BLaER1 (cell line): ENCODE measurements at regions not wholly inside any gene's neighbourhood (a gene's known extent, or its start where the extent isn't known, plus 50 kb on each side); places are given as distances from the start of the nearest gene placed in this dataset.

Experiments used
- H3K27ac ChIP-seq: shearing (Covaris generic); formaldehyde crosslinking; 2 replicates; pipeline ENCODE4 v1.8.1; 2022
- H3K27me3 ChIP-seq: shearing (Covaris generic); formaldehyde crosslinking; 2 replicates; pipeline ENCODE4 v1.8.1; 2022
- H3K36me3 ChIP-seq: shearing (Covaris generic); formaldehyde crosslinking; 2 replicates; pipeline ENCODE4 v1.8.1; 2022
- H3K4me1 ChIP-seq: shearing (Covaris generic); formaldehyde crosslinking; 2 replicates; pipeline ENCODE4 v1.8.1; 2022
- H3K4me2 ChIP-seq: shearing (Covaris generic); formaldehyde crosslinking; 2 replicates; pipeline ENCODE4 v1.8.1; 2022
- H3K4me3 ChIP-seq: shearing (Covaris generic); formaldehyde crosslinking; 2 replicates; pipeline ENCODE4 v1.8.1; 2022
- H3K9ac ChIP-seq: shearing (Covaris generic); formaldehyde crosslinking; 2 replicates; pipeline ENCODE4 v1.8.1; 2022
- H3K9me3 ChIP-seq: shearing (Covaris generic); formaldehyde crosslinking; 2 replicates; pipeline ENCODE4 v1.8.1; 2022
- H4K20me1 ChIP-seq: shearing (Covaris generic); formaldehyde crosslinking; 2 replicates; pipeline ENCODE4 v1.8.1; 2022
- Cebpa-rat ChIP-seq: shearing (Covaris generic); IDR thresholded peaks from 2 replicates; pipeline ENCODE4 v1.8.1; 2022

GRCh38 chr1:2909797-2910196, 108.3 kb upstream of the TTC34 start:
- no peaks in the 10 kb centered on the region for H3K4me1 ChIP-seq
- H3K4me3 ChIP-seq: no peak overlapping the region
- H4K20me1 ChIP-seq: peaks cover 6% of the 10 kb centered on the region; the same call in 1 of the 2 replicates
- H3K27ac ChIP-seq: no peak overlapping the region
- H3K27me3 ChIP-seq: peaks cover 13% of the 10 kb centered on the region; the same call in 1 of the 2 replicates
- no peaks in the 10 kb centered on the region for H3K9me3 ChIP-seq
- no peak for TF ChIP-seq Cebpa-rat
- H3K9ac ChIP-seq: no peak overlapping the region
- no peak overlapping the region for H3K4me2 ChIP-seq
- H3K36me3 ChIP-seq: no peaks in the 10 kb centered on the region

- no peak overlapping the region for H3K27ac ChIP-seq
- H3K27me3 ChIP-seq: peaks cover 12% of the 10 kb centered on the region; the same call in 1 of the 2 replicates
- TF ChIP-seq Cebpa-rat: no peak
- H3K4me2 ChIP-seq: no peak overlapping the region
- H3K9ac ChIP-seq: no peak overlapping the region
- no peak overlapping the region for H3K4me3 ChIP-seq
- peaks cover 6% of the 10 kb centered on the region; the same call in 1 of the 2 replicates for H4K20me1 ChIP-seq
- H3K4me1 ChIP-seq: no peaks in the 10 kb centered on the region
- H3K9me3 ChIP-seq: no peaks in the 10 kb centered on the region
- no peaks in the 10 kb centered on the region for H3K36me3 ChIP-seq
Observed at GRCh38 chr1:2910211-2910610, 108.7 kb upstream of the TTC34 start.

GRCh38 chr1:2911421-2912178, 109.7 kb upstream of the ACTRT2 start:
- H3K9me3 ChIP-seq: no peaks in the 10 kb centered on the region
- no peak overlapping the region for H3K9ac ChIP-seq
- H3K4me3 ChIP-seq: no peak overlapping the region
- no peaks in the 10 kb centered on the region; the same call in 1 of the 2 replicates for H4K20me1 ChIP-seq
- H3K27ac ChIP-seq: no peak overlapping the region
- H3K36me3 ChIP-seq: no peaks in the 10 kb centered on the region
- TF ChIP-seq Cebpa-rat: no peak
- no peaks in the 10 kb centered on the region for H3K4me1 ChIP-seq
- no peaks in the 10 kb centered on the region for H3K27me3 ChIP-seq
- H3K4me2 ChIP-seq: no peak overlapping the region

- Histone ChIP-seq H3K27me3 (no peaks in the 10 kb centered on the region), H3K4me3 (no peak overlapping the region), H3K9me3 (no peaks in the 10 kb centered on the region), H3K36me3 (no peaks in the 10 kb centered on the region), H3K4me2 (no peak overlapping the region), H4K20me1 (no peaks in the 10 kb centered on the region; the same call in 1 of the 2 replicates), H3K27ac (no peak overlapping the region), H3K4me1 (no peaks in the 10 kb centered on the region), H3K9ac (no peak overlapping the region)
- no peak for TF ChIP-seq Cebpa-rat
Observed at GRCh38 chr1:2912424-2913061, 108.7 kb upstream of the ACTRT2 start.

GRCh38 chr1:2913091-2913490, 108.2 kb upstream of the ACTRT2 start:
- H3K4me2 ChIP-seq: no peak overlapping the region
- no peaks in the 10 kb centered on the region for H3K4me1 ChIP-seq
- no peaks in the 10 kb centered on the region for H3K27me3 ChIP-seq
- no peaks in the 10 kb centered on the region for H3K36me3 ChIP-seq
- no peak overlapping the region for H3K4me3 ChIP-seq
- H3K9ac ChIP-seq: no peak overlapping the region
- no peaks in the 10 kb centered on the region for H3K9me3 ChIP-seq
- H4K20me1 ChIP-seq: no peaks in the 10 kb centered on the region; the same call in 1 of the 2 replicates
- no peak overlapping the region for H3K27ac ChIP-seq
- no peak for TF ChIP-seq Cebpa-rat

DNA sequence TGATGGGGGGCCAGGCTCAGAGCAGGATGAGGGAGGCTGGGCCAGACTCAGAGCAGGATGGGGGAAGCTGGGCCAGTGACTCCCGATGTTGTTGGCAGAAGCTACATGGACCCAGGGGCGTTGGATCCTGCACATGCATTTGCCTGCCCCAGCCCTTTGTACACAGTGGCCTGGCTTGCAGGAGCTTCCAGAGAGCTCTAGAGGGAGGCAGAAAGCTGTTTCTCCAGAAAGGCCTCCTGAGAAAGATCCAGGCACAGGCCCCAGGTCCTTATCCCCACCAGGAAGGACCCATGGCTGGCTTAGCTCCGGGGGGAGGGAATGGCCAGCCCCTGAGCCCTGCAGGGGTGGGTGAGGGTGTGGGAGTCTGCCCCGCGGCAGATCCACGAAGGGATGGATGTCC, 106.6 kb upstream of the ACTRT2 start:
- Histone ChIP-seq H3K4me3 (no peak overlapping the region), H3K4me2 (no peak overlapping the region), H3K27ac (no peak overlapping the region), H3K9ac (no peak overlapping the region), H3K27me3 (no peaks in the 10 kb centered on the region), H3K9me3 (no peaks in the 10 kb centered on the region), H4K20me1 (no peaks in the 10 kb centered on the region), H3K4me1 (no peaks in the 10 kb centered on the region; the same call in 1 of the 2 replicates), H3K36me3 (no peaks in the 10 kb centered on the region)
- no peak for TF ChIP-seq Cebpa-rat

DNA sequence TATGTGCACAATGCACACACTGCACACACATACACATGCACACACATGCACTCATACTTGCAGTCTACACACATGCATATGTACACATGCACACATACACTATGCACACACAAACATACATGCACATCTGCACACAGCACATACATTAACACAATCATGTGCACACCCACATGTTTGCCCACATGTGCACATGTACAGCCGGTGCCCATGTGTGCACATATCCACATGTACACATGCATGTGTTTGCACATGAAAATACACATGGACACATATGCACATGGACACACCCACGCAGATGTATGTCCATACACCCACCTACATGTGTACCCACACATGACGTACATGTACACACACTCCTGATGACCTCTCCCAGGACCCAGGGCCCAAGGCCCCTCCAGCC, 105.1 kb upstream of the ACTRT2 start:
- no peak overlapping the region for H3K4me3 ChIP-seq
- H4K20me1 ChIP-seq: no peaks in the 10 kb centered on the region
- no peak overlapping the region for H3K9ac ChIP-seq
- no peaks in the 10 kb centered on the region; the same call in 1 of the 2 replicates for H3K4me1 ChIP-seq
- H3K36me3 ChIP-seq: no peaks in the 10 kb centered on the region
- no peak overlapping the region for H3K27ac ChIP-seq
- no peak overlapping the region for H3K4me2 ChIP-seq
- no peaks in the 10 kb centered on the region for H3K9me3 ChIP-seq
- no peaks in the 10 kb centered on the region for H3K27me3 ChIP-seq
- TF ChIP-seq Cebpa-rat: no peak

- Histone ChIP-seq H3K9me3 (no peaks in the 10 kb centered on the region), H4K20me1 (no peaks in the 10 kb centered on the region), H3K4me2 (no peak overlapping the region), H3K36me3 (no peaks in the 10 kb centered on the region), H3K27ac (no peak overlapping the region), H3K27me3 (no peaks in the 10 kb centered on the region), H3K4me1 (no peaks in the 10 kb centered on the region; the same call in 1 of the 2 replicates), H3K9ac (no peak overlapping the region), H3K4me3 (no peak overlapping the region)
- no peak for TF ChIP-seq Cebpa-rat
Observed at GRCh38 chr1:2916706-2917105, 104.6 kb upstream of the ACTRT2 start.

- Histone ChIP-seq H3K4me2 (no peak overlapping the region), H3K27me3 (no peaks in the 10 kb centered on the region; the same call in 1 of the 2 replicates), H3K36me3 (no peaks in the 10 kb centered on the region), H4K20me1 (no peaks in the 10 kb centered on the region; the same call in 1 of the 2 replicates), H3K4me3 (no peak overlapping the region), H3K4me1 (no peaks in the 10 kb centered on the region; the same call in 1 of the 2 replicates), H3K27ac (no peak overlapping the region), H3K9ac (no peak overlapping the region), H3K9me3 (no peaks in the 10 kb centered on the region)
- no peak for TF ChIP-seq Cebpa-rat
Observed at GRCh38 chr1:2917284-2917683, 104.0 kb upstream of the ACTRT2 start.

GRCh38 chr1:2918441-2918840, 102.8 kb upstream of the ACTRT2 start:
- Histone ChIP-seq H3K36me3 (no peaks in the 10 kb centered on the region), H3K4me3 (no peak overlapping the region), H3K4me2 (no peak overlapping the region), H3K9me3 (no peaks in the 10 kb centered on the region), H4K20me1 (no peaks in the 10 kb centered on the region; the same call in 1 of the 2 replicates), H3K27ac (no peak overlapping the region), H3K4me1 (no peaks in the 10 kb centered on the region; the same call in 1 of the 2 replicates), H3K27me3 (peaks cover 11% of the 10 kb centered on the region), H3K9ac (no peak overlapping the region)
- TF ChIP-seq Cebpa-rat: no peak
